A549 (cell line): ENCODE measurements at regions not wholly inside any gene's neighbourhood (a gene's known extent, or its start where the extent isn't known, plus 50 kb on each side); places are given as distances from the start of the nearest gene placed in this dataset.

Experiments used
- ATAC-seq, 2 experiments: fragments of 200-7000 bp in 1 of 2; fragments of >200 bp in 1 of 2; cut with Nextera tagmentation in 1 of 2; cut with Tn5 transposase in 1 of 2; 3 replicates each; pipeline versions ENCODE4 v1.8.0 to v1.9.1; 2018 to 2020; ENCODE audit warnings: mild to moderate bottlenecking in 1 of 2, moderate library complexity in 1 of 2
- CTCF ChIA-PET: fragments of 300-600 bp; sonication (Branson Sonifier 250); formaldehyde crosslinking; extraction: SDS; loops from one replicate; lab custom pipeline; 2021; ENCODE audit warnings: antibody characterized with exemption, inconsistent platforms; lab: Yijun Ruan, JAX
- POLR2A ChIA-PET: fragments of 350-600 bp; formaldehyde crosslinking; extraction: SDS; loops from one replicate; lab custom pipeline; 2021; ENCODE audit warnings: antibody characterized with exemption, inconsistent platforms; lab: Yijun Ruan, JAX
- DNase-seq, 2 experiments: peaks; one replicate each; pipeline versions ENCODE4 v3.0.0 to v3.0.0-alpha.2; 2011 to 2016; ENCODE audit warnings: low read depth in 1 of 2, low spot score in 1 of 2
- FAIRE-seq: peaks from 2 replicates; lab custom pipeline; 2011; peaks lifted over from hg19 to GRCh38; lab: Jason Lieb, UNC
- H3K27ac ChIP-seq, 2 experiments: fragments of >200 bp; sonication (Bioruptor Twin); formaldehyde crosslinking; 3 replicates each; pipeline ENCODE4 v1.5.1; 2016 to 2017
- H3K4me1 ChIP-seq: fragments of >200 bp; sonication (Bioruptor Twin); formaldehyde crosslinking; 3 replicates; pipeline ENCODE4 v1.6.1; 2016
- H3K4me2 ChIP-seq: fragments of >200 bp; sonication (Bioruptor Twin); formaldehyde crosslinking; 3 replicates; pipeline ENCODE4 v1.6.1; 2016
- H3K4me3 ChIP-seq: fragments of >200 bp; sonication (Bioruptor Twin); formaldehyde crosslinking; 3 replicates; pipeline ENCODE4 v1.5.1; 2016
- H3K9me3 ChIP-seq: fragments of >200 bp; sonication (Bioruptor Twin); formaldehyde crosslinking; 3 replicates; pipeline ENCODE4 v1.6.1; 2016
- BCL3 ChIP-seq: fragments of >200 bp; sonication (Bioruptor Twin); formaldehyde crosslinking; IDR thresholded peaks from 3 replicates; pipeline ENCODE4 v1.6.1; 2016
- BHLHE40 ChIP-seq: IDR thresholded peaks from 2 replicates; pipeline ENCODE4 v1.6.1; 2012; ENCODE audit warnings: low read depth, low read length, inconsistent platforms
- CBX8 ChIP-seq: fragments of 200-600 bp; sonication (generic); IDR thresholded peaks from 2 replicates; pipeline ENCODE4 v1.6.1; 2016
- CEBPB ChIP-seq, 2 experiments: fragments of >200 bp in 1 of 2; sonication (Bioruptor Twin) in 1 of 2; formaldehyde crosslinking in 1 of 2; IDR thresholded peaks; 2 replicates each; pipeline ENCODE4 v1.6.1; 2012 to 2016
- CHD2 ChIP-seq: fragments of 150-350 bp; IDR thresholded peaks from 2 replicates; pipeline ENCODE4 v1.6.1; 2014; ENCODE audit warnings: low read length; ENCODE audit not compliant: partially characterized antibody
- CTCF ChIP-seq: fragments of >200 bp; sonication (Bioruptor Twin); formaldehyde crosslinking; IDR thresholded peaks from 3 replicates; pipeline ENCODE4 v1.5.1; 2016
- ELK1 ChIP-seq: fragments of 150-350 bp; IDR thresholded peaks from 2 replicates; pipeline ENCODE4 v1.6.1; 2014; ENCODE audit warnings: low read depth, mild to moderate bottlenecking, low read length
- ESRRA ChIP-seq: fragments of 150-350 bp; IDR thresholded peaks from 2 replicates; pipeline ENCODE4 v1.6.1; 2014; ENCODE audit warnings: mild to moderate bottlenecking, low read length, borderline replicate concordance
- FOSL2 ChIP-seq, 2 experiments: fragments of 450-650 bp in 1 of 2; fragments of >200 bp in 1 of 2; sonication (Bioruptor Twin) in 1 of 2; formaldehyde crosslinking; IDR thresholded peaks; 2 replicates each; pipeline versions ENCODE4 v1.5.0 to v1.6.1; 2016 to 2020; ENCODE audit warnings: mild to moderate bottlenecking in 1 of 2, moderate library complexity in 1 of 2
- HEYL ChIP-seq: fragments of 250-450 bp; sonication (Bioruptor Pico); IDR thresholded peaks from 2 replicates; pipeline ENCODE4 v1.8.0; 2021; ENCODE audit warnings: mild to moderate bottlenecking, moderate library complexity
- HMGXB4 ChIP-seq: fragments of 250-450 bp; sonication (Bioruptor Pico); IDR thresholded peaks from 2 replicates; pipeline ENCODE4 v1.5.0; 2021; ENCODE audit warnings: mild to moderate bottlenecking, moderate library complexity, borderline replicate concordance
- JUNB ChIP-seq: fragments of >200 bp; sonication (Bioruptor Twin); formaldehyde crosslinking; IDR thresholded peaks from 2 replicates; pipeline ENCODE4 v1.6.1; 2016
- KDM5A ChIP-seq: fragments of 200-600 bp; sonication (generic); IDR thresholded peaks from 2 replicates; pipeline ENCODE4 v1.6.1; 2016; ENCODE audit warnings: antibody characterized with exemption, mild to moderate bottlenecking
- NFE2L2 ChIP-seq: fragments of 150-350 bp; conservative IDR thresholded peaks from 2 replicates; pipeline ENCODE4 v1.6.1; 2014; ENCODE audit warnings: low read length
- NPAS2 ChIP-seq: fragments of 250-450 bp; sonication (Bioruptor Pico); IDR thresholded peaks from 2 replicates; pipeline ENCODE4 v1.8.0; 2022; ENCODE audit warnings: mild to moderate bottlenecking, moderate library complexity, borderline replicate concordance
- PBX3 ChIP-seq: IDR thresholded peaks from 2 replicates; pipeline ENCODE4 v1.6.1; 2012
- POLR2AphosphoS2 ChIP-seq: conservative IDR thresholded peaks from 2 replicates; pipeline ENCODE4 v1.6.1; 2012; ENCODE audit warnings: low read length, improper control_type of control experiment, inconsistent platforms
- RARB ChIP-seq: fragments of 250-450 bp; sonication (Bioruptor Pico); IDR thresholded peaks from 2 replicates; pipeline ENCODE4 v1.8.0; 2021; ENCODE audit warnings: mild to moderate bottlenecking, moderate library complexity
- RFX5 ChIP-seq: fragments of 450-650 bp; IDR thresholded peaks from 2 replicates; pipeline ENCODE4 v1.7.1; 2014; ENCODE audit warnings: antibody characterized with exemption, mild to moderate bottlenecking, moderate library complexity
- RNF2 ChIP-seq: fragments of 200-600 bp; sonication (generic); IDR thresholded peaks from 2 replicates; pipeline ENCODE4 v1.6.1; 2016; ENCODE audit warnings: low read depth, mild to moderate bottlenecking, antibody characterized with exemption, moderate library complexity, borderline replicate concordance
- SREBF2 ChIP-seq: fragments of 450-650 bp; IDR thresholded peaks from 2 replicates; pipeline ENCODE4 v1.6.1; 2014; ENCODE audit warnings: mild to moderate bottlenecking, moderate library complexity
- TP53 ChIP-seq: fragments of 250-450 bp; sonication (Bioruptor Pico); IDR thresholded peaks from 2 replicates; pipeline ENCODE4 v1.5.0; 2021; ENCODE audit warnings: mild to moderate bottlenecking, moderate library complexity
- ZC3H11A ChIP-seq: fragments of 450-650 bp; IDR thresholded peaks from 2 replicates; pipeline ENCODE4 v1.6.1; 2014; ENCODE audit warnings: antibody characterized with exemption, mild to moderate bottlenecking
- WGBS: methylation state at CpG from one replicate; pipeline ENCODE4 v1.1.6; 2017; ENCODE audit errors: missing lambda C conversion rate; 5-methylcytosine and 5-hydroxymethylcytosine counted together

- Histone ChIP-seq H3K4me1 (no peaks in the 10 kb centered on the region), H3K27ac (no peak overlapping the region), H3K4me3 (no peak overlapping the region), H3K9me3 (no peaks in the 10 kb centered on the region), H3K4me2 (no peak overlapping the region)
- DNase-seq: no peak
- FAIRE-seq: no peak
- 46% methylated on average over 4 of the region's 4 CpGs for WGBS
- ChIA-PET POLR2A (no interaction called here), CTCF (no interaction called here)
- ATAC-seq: no peak
- TF ChIP-seq PBX3 (no peak), CHD2 (no peak), NPAS2 (CRISPR knock-in tag) (no peak), ZC3H11A (no peak), KDM5A (no peak), ELK1 (no peak), CTCF (no peak), HMGXB4 (CRISPR knock-in tag) (no peak), RNF2 (no peak), NFE2L2 (no peak), RARB (CRISPR knock-in tag) (no peak), JUNB (no peak), ESRRA (no peak), CEBPB (IDR thresholded peaks at IDR 0.05) (no peak), HEYL (no peak), BCL3 (no peak), TP53 (CRISPR knock-in tag) (no peak), POLR2AphosphoS2 (no peak), RFX5 (no peak)
- TF ChIP-seq, all 56 proteins: peak for 0
Measured at GRCh38 chr13:107250628-107251027, 682.7 kb upstream of the ARGLU1 start.

- Histone ChIP-seq H3K27ac (no peak overlapping the region), H3K4me2 (no peak overlapping the region), H3K4me1 (no peaks in the 10 kb centered on the region), H3K9me3 (no peaks in the 10 kb centered on the region), H3K4me3 (no peak overlapping the region)
- POLR2A ChIA-PET: no interaction called here
- no peak for TF ChIP-seq SREBF2
- no peak for TF ChIP-seq FOSL2 (IDR thresholded peaks at IDR 0.05)
- no peak for TF ChIP-seq FOSL2 (CRISPR knock-in tag; IDR thresholded peaks at IDR 0.05)
- no peak for TF ChIP-seq BCL3
- no peak for TF ChIP-seq CBX8
- no peak for TF ChIP-seq CHD2
- TF ChIP-seq BHLHE40: no peak
- TF ChIP-seq NFE2L2: no peak
- no peak for FAIRE-seq
- CTCF ChIA-PET: no interaction called here
- DNase-seq: no peak
- ATAC-seq: no peak
- WGBS: 2% methylated on average over 2 of the region's 2 CpGs
Measured at GRCh38 chr13:107244241-107244640, 676.3 kb upstream of the ARGLU1 start.
